UCSD-AML1 (cell line): ENCODE measurements at regions not wholly inside any gene's neighbourhood (a gene's known extent, or its start where the extent isn't known, plus 50 kb on each side); places are given as distances from the start of the nearest gene placed in this dataset.
"Not testable (repeated sequence)": the region's sequence is repeated elsewhere in the genome, so short reads cannot be mapped to it uniquely, and the experiment has no call there.

ENCODE experiments used
- DNase-seq: peaks from one replicate; lab custom pipeline; 2025; ENCODE audit not compliant: unreplicated experiment; lab: John Stamatoyannopoulos, UW

DNA sequence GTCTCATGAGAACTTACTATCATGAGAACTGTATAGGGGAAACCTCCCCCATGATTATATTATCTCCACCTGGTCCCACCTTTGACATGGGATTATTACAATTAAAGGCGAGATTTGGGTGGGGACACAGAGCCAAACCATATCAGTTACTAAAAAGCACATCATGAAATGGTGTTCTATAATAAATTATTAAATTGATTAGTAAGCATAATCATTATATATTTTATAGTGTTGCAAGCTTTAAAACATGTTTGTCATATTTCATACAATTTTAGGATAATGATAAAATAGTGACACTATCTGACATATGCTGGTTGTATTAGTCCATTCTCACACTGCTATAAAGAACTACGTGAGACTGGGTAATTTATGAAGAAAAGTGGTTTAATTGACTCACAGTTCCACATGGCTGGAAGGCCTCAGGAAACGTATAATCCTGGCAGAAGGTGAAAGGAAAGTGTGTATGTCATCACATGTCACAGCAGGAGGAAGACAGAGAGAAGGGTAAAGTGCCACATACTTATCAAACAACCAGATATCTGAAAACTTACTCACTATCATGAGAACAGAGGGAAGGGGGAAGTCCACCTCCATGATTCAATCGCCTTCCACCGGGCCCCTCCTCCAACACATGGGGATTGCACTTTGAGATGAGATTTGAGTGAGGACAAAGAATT, 539.2 kb upstream of the OLFM3 start:
- no peak for DNase-seq

DNA sequence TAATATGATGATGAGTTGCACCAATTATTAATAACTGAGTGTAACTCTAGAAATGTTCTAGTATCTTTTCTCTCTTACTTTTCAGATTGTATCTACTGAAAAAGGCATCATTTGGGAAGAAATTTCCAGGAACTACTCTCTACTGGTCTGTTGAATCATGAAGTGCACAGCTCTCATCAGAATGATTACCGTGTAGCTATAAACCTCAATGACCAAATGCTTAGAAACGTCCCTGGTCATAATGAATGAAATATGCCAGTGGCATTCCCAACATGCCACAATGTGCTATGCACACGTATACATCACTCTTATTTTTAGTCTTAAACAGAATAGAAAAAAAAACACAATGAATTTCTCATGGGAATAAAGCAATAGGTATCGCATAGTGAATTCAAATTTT, 534.3 kb upstream of the OLFM3 start:
- DNase-seq, result no peak

DNA sequence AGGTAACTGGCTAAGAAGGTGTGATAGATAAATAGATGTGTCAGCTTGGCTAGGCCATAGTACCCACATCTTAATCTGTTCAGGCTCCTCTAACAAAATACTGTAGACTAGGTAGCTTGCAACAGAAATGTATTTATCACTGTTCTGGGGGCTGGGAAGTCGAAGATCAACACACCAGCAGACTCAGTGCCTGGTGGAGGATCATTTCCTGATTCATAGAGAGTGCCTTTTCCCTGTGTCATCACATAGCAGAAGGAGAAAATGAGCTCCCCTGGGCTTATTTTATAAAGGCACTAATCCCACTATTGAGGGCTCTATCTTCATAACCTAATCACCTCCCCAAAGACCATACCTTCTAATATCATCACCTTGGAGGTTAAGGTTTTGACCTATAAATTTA, 532.7 kb upstream of the OLFM3 start:
- DNase-seq, result no peak

DNA sequence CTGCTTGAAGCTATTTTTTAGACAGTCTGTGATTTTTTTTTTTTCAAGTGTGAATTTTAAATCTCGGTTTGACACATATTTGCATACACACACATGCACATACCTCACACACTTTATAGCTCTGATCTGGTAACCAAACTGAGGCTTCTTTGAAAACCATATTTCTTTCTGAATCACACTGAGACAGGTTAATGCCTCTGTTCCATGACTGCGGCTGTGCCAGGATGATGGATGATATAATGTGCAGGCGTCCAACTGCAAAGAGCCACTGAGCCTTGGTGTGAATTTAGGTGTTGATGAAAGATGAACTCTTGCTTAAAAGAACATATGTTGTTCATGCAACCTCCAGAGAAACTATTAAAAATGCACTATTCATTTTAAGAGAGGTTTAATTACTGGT, 504.0 kb upstream of the OLFM3 start:
- DNase-seq, result no peak

DNA sequence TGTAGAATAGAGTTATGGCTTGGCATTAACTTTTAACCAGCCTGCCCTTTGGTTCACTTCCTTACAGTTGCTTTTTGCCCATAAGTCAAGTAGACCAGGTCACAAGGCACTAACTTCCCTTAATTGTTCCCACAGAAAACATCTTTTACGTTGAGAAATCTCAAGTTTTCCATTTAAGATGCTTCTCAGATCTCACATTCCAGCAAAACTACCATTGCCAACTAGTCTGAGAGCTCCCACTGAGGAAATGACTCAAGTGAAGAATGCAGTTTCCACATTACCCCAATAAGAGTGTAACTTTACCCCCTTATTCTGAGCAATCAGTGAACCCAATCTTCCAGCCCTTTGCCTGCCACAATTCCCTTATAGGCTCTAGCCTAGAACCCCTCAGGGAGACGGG, 502.2 kb upstream of the OLFM3 start:
- no peak for DNase-seq

DNA sequence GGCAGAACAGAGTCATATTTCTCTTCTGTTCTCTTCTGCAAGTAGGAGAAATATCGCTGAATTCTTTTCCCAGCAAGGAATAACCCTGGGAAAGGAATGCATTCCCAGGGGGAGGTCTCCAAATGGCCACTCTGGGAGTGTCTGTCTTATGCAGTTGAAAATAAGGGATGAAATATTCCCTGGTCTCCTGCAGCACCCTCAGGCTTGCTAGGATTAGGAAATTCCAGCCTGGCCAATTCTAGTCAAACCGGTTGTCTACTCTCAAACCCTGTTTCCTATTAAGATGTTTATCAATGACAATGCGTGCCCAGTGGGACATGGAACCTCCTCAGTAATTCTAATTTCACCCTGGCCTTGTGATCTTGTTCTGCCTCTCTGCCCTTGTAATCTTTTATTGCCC, 501.1 kb upstream of the OLFM3 start:
- not testable (repeated sequence) for DNase-seq

DNA sequence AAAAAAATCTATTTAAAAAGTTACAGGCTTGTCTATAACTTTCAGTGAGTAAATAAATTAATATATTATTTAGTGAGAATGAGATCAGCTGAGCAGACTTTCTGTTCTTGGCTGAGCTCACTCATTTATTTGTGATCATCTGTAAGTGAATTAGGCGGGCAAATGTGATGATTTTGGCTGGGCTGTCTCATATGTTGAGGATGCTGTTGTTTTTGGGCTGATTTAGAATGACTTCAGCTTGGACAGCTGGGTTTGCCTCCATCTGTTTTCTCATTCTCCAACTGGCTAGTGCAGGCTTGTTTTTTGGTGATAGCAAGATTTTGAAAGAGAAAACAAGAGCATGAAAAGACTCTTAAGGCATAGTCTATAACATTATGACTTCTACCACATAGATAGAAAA, 475.8 kb upstream of the OLFM3 start:
- DNase-seq, result no peak

DNA sequence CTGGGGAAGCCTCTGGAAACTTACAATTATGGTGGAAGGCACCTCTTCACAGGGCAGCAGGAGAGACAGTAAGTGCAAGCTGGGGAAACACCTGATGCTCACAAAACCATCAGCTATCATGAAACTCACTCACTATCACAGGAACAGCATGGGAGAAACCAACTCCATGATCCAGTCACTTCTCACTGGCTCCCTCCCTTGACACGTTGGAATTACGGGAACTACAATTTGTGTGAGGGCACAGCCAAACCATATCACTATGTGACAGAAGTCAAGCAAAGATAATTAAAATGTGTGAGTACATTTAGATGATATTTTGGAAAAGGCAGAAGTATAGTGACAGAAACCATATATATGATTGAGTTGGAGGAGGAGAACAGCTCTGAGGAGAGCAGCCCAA, 474.0 kb upstream of the OLFM3 start:
- DNase-seq, result no peak

DNA sequence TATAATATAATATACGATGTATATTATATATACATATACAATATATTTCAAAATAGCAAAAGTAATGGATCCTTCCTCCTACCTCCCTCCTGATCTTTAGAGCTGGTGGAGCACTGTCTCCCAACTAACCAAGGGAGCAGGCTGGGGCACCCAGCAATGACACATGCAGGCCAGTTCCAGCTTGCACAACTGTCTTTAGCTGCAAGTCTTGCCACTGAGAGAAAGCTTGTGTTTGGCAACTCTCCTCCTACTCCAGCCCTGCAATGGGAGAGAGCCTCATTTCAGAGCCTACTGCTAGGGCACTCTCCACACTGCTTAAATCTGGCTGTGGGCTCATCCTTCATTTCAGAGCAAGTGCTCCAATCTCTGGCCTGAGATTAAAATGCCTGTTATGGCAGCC, 469.8 kb upstream of the OLFM3 start:
- peak; percentile 3 for DNase-seq

DNA sequence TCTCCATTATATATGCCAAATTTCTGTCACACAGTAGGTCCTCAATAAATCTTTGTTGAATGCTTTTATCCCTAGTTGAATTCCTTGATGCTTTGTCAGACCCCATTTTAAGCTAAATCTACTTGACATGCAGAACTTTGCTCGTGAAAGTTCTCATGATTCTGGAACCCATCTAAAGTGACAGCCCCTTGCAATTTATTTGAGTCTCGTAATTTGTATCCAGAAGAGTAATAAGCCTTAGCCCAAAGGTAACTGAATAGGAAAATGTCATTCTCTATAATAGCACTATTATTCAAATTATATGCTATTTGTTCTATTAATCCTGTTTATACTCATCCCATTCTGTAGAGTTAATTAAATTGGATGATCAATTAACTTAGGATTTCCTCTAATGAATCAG, 466.6 kb upstream of the OLFM3 start:
- no peak for DNase-seq

DNA sequence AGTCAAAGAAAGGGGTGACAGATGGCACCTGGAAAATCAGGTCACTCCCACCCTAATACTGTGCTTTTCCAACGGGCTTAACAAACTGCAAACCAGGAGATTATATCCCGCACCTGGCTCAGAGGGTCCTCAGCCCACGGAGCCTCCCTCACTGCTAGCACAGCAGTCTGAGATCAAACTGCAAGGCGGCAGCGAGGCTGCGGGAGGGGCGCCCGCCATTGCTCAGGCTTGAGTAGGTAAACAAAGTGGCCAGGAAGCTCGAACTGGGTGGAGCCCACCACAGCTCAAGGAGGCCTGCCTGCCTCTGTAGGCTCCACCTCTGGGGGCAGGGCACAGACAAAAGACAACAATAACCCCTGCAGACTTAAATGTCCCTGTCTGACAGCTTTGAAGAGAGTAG, 445.6 kb upstream of the OLFM3 start:
- not testable (repeated sequence) for DNase-seq

DNA sequence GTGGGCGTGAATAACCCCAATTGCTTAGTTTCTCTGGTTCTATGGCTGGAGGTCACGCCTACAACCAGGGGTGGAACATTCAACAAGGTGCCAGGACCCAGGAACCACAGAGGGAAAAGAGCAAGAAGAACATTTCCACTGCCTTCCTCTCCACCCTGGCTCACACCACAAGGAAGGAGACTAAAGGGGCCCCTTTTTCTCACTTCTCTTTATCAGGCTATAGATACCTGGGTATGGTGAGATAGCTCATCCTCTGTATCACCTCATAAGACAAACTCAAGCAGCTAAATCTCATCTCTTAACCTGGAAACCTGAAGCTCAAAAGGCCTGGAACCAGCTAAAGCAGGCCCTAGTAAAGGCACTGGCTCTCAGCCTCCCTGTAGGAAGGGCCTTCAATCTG, 438.8 kb upstream of the OLFM3 start:
- DNase-seq, result peak; percentile 3

DNA sequence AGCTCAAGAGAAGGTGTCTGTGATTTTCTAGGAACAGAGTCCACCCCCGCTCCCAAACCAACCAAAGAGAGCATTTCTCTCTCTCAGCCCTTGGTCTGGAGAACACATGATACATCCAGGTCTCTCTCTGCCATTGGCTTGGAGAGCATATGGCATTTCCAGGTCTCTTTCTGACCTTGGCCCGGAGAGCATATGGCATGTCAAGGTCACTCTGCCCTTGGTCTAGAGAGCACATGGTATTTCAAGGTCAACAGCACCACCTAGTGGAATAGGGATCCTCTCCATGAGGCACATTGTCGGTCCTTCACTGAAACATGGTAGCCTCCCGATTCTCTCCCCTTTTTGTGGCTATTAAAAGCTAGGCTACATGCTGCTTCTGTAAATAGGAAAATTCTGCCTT, 437.7 kb upstream of the OLFM3 start:
- DNase-seq, result peak; percentile 6

DNA sequence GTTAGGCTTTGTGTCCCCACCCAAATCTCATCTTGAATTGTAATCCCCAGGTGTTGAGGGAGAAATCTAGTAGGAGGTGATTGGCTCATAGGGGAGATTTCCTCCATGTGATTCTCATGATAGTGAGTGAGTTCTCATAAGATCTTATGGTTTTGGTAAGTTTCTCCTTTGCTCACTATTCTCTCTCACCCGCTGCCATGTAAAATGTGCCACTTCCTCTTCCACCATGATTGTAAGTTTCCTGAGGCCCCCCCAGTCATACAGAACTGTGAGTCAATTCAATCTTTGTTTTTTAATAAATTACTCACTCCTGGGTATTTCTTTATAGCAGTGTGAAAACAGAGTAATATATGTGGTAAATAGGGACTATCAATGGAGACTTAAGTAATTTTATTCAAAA, 434.5 kb upstream of the OLFM3 start:
- DNase-seq, result no peak

DNA sequence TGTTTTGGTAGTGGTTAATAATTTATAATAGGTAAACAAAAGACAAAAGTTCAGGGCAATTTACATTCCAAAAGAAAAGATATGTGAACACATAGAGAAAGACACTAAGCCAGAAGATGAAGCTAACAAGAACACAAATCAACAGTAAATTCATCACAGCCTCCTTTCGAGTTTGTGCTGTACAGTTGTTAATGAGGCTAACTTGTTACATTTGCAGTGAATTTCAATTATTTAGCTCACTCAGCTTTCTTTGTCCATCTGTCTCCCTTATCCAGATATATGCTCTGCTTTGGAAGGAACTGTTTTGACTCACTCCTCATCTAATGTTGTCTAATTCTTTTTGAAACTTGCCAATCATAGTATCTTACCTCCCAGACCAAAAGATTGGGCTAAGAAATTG, 423.3 kb upstream of the OLFM3 start:
- DNase-seq, result no peak
